Panc1 (cell line): ENCODE measurements at regions not wholly inside any gene's neighbourhood (a gene's known extent, or its start where the extent isn't known, plus 50 kb on each side); places are given as distances from the start of the nearest gene placed in this dataset.
"Not testable (repeated sequence)": the region's sequence is repeated elsewhere in the genome, so short reads cannot be mapped to it uniquely, and the experiment has no call there.

Experiments used
- ATAC-seq: fragments of 200-7000 bp; cut with Tn5 transposase; 2 replicates; pipeline ENCODE4 v1.9.1; 2020; ENCODE audit warnings: mild to moderate bottlenecking, moderate library complexity
- BruUV-seq: library from RNA; stranded (reverse); fragments of 400-500 nt; replicated peaks from 2 replicates; lab custom pipeline; 2021; lab: Mats Ljungman, UMichigan
- CTCF ChIA-PET: fragments of 300-600 bp; sonication (Branson Sonifier 250); formaldehyde crosslinking; loops from one replicate; lab custom pipeline; 2022; ENCODE audit warnings: antibody characterized with exemption; lab: Charles Lee
- POLR2A ChIA-PET: fragments of 300-600 bp; sonication (Branson Sonifier 250); formaldehyde crosslinking; loops from one replicate; lab custom pipeline; 2022; ENCODE audit warnings: antibody characterized with exemption; lab: Charles Lee
- DNase-seq: peaks from one replicate; pipeline ENCODE4 v3.0.0-alpha.2; 2010; ENCODE audit warnings: low read depth, low spot score
- H3K27ac ChIP-seq: 2 replicates; pipeline ENCODE4 v1.5.1; 2011; ENCODE audit warnings: mild to moderate bottlenecking, low read length, inconsistent platforms
- H3K27me3 ChIP-seq: fragments of 200-500 bp; sonication (Bioruptor generic); 2 replicates; pipeline ENCODE4 v1.6.0; 2014; ENCODE audit warnings: low read length, inconsistent platforms; ENCODE audit not compliant: control insufficient read depth, insufficient read depth
- H3K36me3 ChIP-seq: fragments of 200-500 bp; sonication (Bioruptor generic); 2 replicates; pipeline ENCODE4 v1.5.1; 2014; ENCODE audit warnings: inconsistent platforms, mild to moderate bottlenecking, low read length, moderate library complexity; ENCODE audit not compliant: control insufficient read depth, insufficient read depth
- H3K4me1 ChIP-seq: 2 replicates; pipeline ENCODE4 v1.5.1; 2011; ENCODE audit warnings: inconsistent platforms, mild to moderate bottlenecking, low read length, moderate library complexity; ENCODE audit not compliant: control insufficient read depth, insufficient read depth
- H3K4me3 ChIP-seq, 2 experiments: 2 replicates each; pipeline ENCODE4 v1.5.1; 2011 to 2012; ENCODE audit warnings: low read depth in 2 of 2, low read length in 2 of 2, mild to moderate bottlenecking in 2 of 2, inconsistent platforms in 1 of 2, moderate library complexity in 1 of 2
- H3K9me3 ChIP-seq: fragments of 200-500 bp; sonication (Bioruptor generic); 2 replicates; pipeline ENCODE4 v1.5.1; 2014; ENCODE audit warnings: low read depth, mild to moderate bottlenecking, inconsistent platforms, low read length, moderate library complexity; ENCODE audit not compliant: control insufficient read depth, insufficient read depth
- CTCF ChIP-seq: fragments of 450-650 bp; IDR thresholded peaks from 2 replicates; pipeline ENCODE4 v1.5.1; 2017; ENCODE audit warnings: mild to moderate bottlenecking
- POLR2AphosphoS5 ChIP-seq: IDR thresholded peaks from 2 replicates; pipeline ENCODE4 v1.6.1; 2012; ENCODE audit warnings: mild to moderate bottlenecking, low read depth, low read length, moderate library complexity
- SIN3A ChIP-seq: IDR thresholded peaks from 2 replicates; pipeline ENCODE4 v1.6.1; 2012; ENCODE audit warnings: low read depth, mild to moderate bottlenecking, low read length, moderate library complexity, borderline replicate concordance; ENCODE audit not compliant: insufficient read depth
- TCF7L2 ChIP-seq: IDR thresholded peaks from 2 replicates; pipeline ENCODE4 v1.6.1; 2011; ENCODE audit warnings: mild to moderate bottlenecking, low read depth, low read length, inconsistent platforms
- in situ Hi-C: cut with HindIII; loops from 2 replicates; pipeline ENCODE4 v1.10.0; 2016; ENCODE audit warnings: low sequenced_read_pairs, low pct_unique_long_range_greater_than_20kb
- intact Hi-C: fragments of 100-400 bp; cut with micrococcal nuclease; formaldehyde crosslinking; loops from one replicate; pipeline ENCODE4 v1.10.0; 2022; ENCODE audit not compliant: unreplicated experiment
- TF ChIP-seq, protein P1 (sequence below), 2 experiments: IDR thresholded peaks; 2 replicates each; pipeline ENCODE4 v1.6.1; 2011 to 2012; ENCODE audit warnings: low read depth in 2 of 2, control low read depth in 1 of 2, low read length in 1 of 2, mild to moderate bottlenecking in 1 of 2, moderate library complexity in 1 of 2; ENCODE audit not compliant: insufficient read depth in 1 of 2

DNA sequence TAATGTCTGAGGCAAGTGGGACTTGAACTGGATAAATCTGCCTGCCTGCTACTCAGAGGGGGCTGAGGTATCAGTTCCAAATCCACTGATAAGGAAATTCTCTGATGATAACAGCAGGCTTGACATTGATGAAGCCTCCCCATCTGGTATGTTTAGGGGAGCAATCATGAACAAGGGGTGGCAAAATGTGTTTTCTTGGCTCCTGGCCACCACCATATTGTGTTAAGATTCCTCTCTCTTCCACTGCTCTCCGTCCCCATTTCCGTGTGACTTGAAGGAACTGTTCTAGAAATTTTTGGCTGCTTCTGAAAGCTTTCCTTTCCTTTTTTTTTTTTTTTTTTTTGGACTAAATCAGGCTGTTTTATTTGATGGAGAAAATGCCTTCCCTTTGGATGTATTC is 335.3 kb upstream of the NRSN1 start:
- Histone ChIP-seq H3K9me3 (no peaks in the 10 kb centered on the region), H3K27ac (no peak overlapping the region), H3K4me3 (no peak overlapping the region), H3K4me1 (no peaks in the 10 kb centered on the region), H3K27me3 (no peaks in the 10 kb centered on the region), H3K36me3 (no peaks in the 10 kb centered on the region)
- TF ChIP-seq TCF7L2 (no peak), POLR2AphosphoS5 (no peak), SIN3A (no peak), CTCF (no peak)
- TF ChIP-seq, protein P1, sequence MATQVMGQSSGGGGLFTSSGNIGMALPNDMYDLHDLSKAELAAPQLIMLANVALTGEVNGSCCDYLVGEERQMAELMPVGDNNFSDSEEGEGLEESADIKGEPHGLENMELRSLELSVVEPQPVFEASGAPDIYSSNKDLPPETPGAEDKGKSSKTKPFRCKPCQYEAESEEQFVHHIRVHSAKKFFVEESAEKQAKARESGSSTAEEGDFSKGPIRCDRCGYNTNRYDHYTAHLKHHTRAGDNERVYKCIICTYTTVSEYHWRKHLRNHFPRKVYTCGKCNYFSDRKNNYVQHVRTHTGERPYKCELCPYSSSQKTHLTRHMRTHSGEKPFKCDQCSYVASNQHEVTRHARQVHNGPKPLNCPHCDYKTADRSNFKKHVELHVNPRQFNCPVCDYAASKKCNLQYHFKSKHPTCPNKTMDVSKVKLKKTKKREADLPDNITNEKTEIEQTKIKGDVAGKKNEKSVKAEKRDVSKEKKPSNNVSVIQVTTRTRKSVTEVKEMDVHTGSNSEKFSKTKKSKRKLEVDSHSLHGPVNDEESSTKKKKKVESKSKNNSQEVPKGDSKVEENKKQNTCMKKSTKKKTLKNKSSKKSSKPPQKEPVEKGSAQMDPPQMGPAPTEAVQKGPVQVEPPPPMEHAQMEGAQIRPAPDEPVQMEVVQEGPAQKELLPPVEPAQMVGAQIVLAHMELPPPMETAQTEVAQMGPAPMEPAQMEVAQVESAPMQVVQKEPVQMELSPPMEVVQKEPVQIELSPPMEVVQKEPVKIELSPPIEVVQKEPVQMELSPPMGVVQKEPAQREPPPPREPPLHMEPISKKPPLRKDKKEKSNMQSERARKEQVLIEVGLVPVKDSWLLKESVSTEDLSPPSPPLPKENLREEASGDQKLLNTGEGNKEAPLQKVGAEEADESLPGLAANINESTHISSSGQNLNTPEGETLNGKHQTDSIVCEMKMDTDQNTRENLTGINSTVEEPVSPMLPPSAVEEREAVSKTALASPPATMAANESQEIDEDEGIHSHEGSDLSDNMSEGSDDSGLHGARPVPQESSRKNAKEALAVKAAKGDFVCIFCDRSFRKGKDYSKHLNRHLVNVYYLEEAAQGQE (IDR thresholded peaks at IDR 0.05; ENCODE audit: insufficient read depth in 1 of 2, low read depth in 2 of 2, low read length in 1 of 2): no peak
- intact Hi-C loops: no loop called here
- DNase-seq (no peak), ATAC-seq (no peak)
- BruUV-seq: no TSS peak
- in situ Hi-C loops: no loop called here
- POLR2A ChIA-PET: no interaction called here
- CTCF ChIA-PET: no interaction called here

DNA sequence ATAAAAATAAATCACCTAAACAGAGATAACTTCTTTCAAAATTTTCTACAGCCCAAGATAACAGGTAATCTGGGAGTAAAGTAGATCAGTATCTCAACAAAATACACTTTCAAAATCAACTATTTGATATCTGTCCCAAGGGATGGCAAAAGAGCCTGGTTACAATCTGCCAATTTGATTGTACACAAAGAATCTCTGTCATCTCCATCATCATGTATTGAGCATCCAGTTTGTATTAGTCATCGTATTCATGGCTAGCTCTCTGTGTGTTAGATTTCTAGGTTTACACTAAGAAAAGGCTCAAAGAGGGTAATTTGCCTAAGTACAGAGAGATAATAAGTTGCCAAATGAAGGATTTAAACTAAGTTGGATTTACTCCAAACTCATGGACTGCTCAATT is 329.0 kb upstream of the NRSN1 start:
- intact Hi-C loops (no loop called here), in situ Hi-C loops (no loop called here)
- Histone ChIP-seq H3K27ac (no peak overlapping the region), H3K27me3 (no peaks in the 10 kb centered on the region), H3K36me3 (no peaks in the 10 kb centered on the region), H3K4me1 (no peaks in the 10 kb centered on the region), H3K9me3 (no peaks in the 10 kb centered on the region), H3K4me3 (no peak overlapping the region)
- no peak for DNase-seq
- TF ChIP-seq TCF7L2 (no peak), SIN3A (no peak), CTCF (no peak), POLR2AphosphoS5 (no peak)
- TF ChIP-seq, protein P1 (IDR thresholded peaks at IDR 0.05; ENCODE audit: insufficient read depth in 1 of 2, low read depth in 2 of 2, low read length in 1 of 2): no peak
- POLR2A ChIA-PET: no interaction called here
- CTCF ChIA-PET: no interaction called here
- no peak for ATAC-seq
- no TSS peak for BruUV-seq

DNA sequence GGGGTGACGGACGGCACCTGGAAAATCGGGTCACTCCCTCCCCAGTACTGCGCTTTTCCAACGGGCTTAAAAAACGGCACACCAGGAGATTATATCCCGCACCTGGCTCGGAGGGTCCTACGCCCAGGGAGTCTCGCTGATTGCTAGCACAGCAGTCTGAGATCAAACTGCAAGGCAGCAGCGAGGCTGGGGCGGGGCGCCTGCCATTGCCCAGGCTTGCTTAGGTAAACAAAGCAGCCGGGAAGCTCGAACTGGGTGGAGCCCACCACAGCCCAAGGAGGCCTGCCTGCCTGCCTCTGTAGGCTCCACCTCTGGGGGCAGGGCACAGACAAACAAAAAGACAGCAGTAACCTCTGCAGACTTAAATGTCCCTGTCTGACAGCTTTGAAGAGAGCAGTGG is 321.7 kb upstream of the NRSN1 start:
- H3K27me3 ChIP-seq, H3K27ac ChIP-seq, BruUV-seq, H3K9me3 ChIP-seq, ATAC-seq, POLR2A ChIA-PET, in situ Hi-C loops, DNase-seq, H3K4me1 ChIP-seq, H3K36me3 ChIP-seq, intact Hi-C loops, CTCF ChIA-PET, H3K4me3 ChIP-seq: not testable (repeated sequence)

GRCh38 chr6:23821141-23821540 is 304.9 kb upstream of the NRSN1 start:
- H3K4me3 ChIP-seq, H3K27ac ChIP-seq, BruUV-seq, in situ Hi-C loops, ATAC-seq, DNase-seq, H3K36me3 ChIP-seq, H3K4me1 ChIP-seq, H3K27me3 ChIP-seq, intact Hi-C loops, H3K9me3 ChIP-seq, CTCF ChIA-PET, POLR2A ChIA-PET: not testable (repeated sequence)
